AG10803 (cell line): ENCODE measurements at regions not wholly inside any gene's neighbourhood (a gene's known extent, or its start where the extent isn't known, plus 50 kb on each side); places are given as distances from the start of the nearest gene placed in this dataset.

Experiments used
- DNase-seq: peaks from one replicate; pipeline ENCODE4 v3.0.0; 2010; ENCODE audit warnings: low read depth
- H3K4me3 ChIP-seq: 2 replicates; pipeline ENCODE4 v1.5.1; 2011; ENCODE audit warnings: mild to moderate bottlenecking, low read length, control low read depth
- TF ChIP-seq, protein P1 (sequence below): conservative IDR thresholded peaks from 2 replicates; pipeline ENCODE4 v1.5.1; 2011; ENCODE audit warnings: mild to moderate bottlenecking, low read length, control low read depth, inconsistent platforms

DNA sequence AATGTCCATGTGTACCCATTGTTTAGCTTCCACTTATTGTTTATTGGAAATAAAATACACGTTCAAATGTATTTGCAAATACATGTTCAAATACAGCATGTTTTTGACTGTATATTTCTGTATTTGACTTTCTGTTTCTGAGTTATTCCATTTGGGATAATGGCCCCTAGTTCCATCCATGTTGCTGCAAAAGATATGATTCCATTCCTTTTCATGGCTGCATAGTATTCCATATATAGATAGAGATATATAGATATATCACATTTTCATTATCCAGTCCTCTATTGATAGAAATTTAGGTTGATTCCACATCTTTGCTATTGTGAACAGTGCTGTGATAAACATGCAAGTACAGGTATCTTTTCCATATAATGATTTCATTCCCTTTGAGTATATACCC lies 241.4 kb upstream of the SOX2 start:
- no peak overlapping the region for H3K4me3 ChIP-seq
- DNase-seq, result no peak
- TF ChIP-seq, protein P1, sequence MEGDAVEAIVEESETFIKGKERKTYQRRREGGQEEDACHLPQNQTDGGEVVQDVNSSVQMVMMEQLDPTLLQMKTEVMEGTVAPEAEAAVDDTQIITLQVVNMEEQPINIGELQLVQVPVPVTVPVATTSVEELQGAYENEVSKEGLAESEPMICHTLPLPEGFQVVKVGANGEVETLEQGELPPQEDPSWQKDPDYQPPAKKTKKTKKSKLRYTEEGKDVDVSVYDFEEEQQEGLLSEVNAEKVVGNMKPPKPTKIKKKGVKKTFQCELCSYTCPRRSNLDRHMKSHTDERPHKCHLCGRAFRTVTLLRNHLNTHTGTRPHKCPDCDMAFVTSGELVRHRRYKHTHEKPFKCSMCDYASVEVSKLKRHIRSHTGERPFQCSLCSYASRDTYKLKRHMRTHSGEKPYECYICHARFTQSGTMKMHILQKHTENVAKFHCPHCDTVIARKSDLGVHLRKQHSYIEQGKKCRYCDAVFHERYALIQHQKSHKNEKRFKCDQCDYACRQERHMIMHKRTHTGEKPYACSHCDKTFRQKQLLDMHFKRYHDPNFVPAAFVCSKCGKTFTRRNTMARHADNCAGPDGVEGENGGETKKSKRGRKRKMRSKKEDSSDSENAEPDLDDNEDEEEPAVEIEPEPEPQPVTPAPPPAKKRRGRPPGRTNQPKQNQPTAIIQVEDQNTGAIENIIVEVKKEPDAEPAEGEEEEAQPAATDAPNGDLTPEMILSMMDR, result no peak

DNA sequence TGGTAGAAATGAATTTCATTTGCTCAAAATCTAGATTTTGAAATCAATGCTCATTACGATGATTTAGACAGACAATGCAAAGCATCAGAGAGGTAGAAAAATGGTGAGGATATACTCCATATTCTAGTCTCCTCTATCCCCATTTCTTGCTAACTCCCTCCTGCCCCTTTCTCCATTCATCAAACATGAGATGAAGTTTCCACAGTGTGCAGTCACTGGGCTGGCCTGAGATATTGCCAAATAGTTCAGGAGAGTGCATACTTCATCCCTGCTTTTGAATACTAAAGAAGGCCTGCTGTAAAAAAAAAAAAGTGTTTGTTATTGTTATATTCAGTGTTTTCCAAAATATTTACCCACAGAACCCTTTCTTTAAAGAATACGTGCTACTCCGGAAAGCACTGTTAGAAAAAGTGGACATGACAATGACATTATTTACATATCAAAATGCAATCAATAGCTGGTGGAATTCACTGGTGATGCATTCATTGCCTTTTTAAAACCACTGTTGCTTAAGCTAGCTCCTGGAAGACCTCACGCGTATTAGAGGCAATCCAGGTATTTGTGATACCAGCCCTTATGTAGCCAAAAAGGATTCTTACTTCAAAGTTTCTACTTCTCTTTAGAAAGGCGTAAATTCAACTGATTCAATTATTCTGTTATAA lies 247.6 kb upstream of the SOX2 start:
- no peak overlapping the region for H3K4me3 ChIP-seq
- TF ChIP-seq, protein P1, result no peak
- DNase-seq, result no peak

DNA sequence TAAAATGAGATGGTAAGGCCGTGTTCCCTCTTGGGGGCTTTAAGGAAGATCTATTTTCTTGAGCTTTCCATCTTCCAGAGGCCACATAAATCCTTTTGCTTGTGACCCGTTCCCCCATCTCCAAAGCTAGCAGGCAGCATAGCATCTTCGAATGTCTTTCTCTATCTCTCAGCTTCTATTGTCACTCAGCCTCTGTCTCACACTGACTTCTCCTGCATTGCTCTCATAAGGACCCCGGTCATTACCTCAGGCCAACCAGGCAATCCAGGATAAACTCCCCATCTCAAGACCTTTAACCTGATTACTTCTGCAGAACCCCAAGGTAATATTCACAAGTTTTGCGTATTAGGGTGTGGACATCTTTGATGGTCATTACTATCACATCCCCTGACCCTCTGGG lies 250.3 kb upstream of the SOX2 start:
- no peak overlapping the region for H3K4me3 ChIP-seq
- no peak for DNase-seq
- TF ChIP-seq, protein P1, result no peak

DNA sequence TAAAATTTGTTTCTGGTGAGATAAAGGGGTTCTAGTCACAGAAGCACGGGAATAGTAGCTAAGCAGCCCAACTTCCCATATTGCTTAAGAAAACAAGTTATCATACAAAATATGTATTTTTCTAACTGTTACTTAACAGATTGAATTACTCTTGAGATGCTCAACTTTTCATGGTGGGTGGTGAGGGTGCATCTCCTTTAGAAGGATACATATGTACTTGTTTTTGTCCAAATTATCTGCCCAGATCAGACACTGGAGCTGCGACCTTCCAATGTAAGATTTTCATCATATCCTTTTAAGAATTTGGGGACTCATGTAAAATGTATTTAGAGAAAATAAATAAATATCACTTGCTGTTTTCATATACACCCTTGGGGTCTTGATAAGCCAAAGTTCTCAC lies 252.2 kb upstream of the SOX2 start:
- no peak for DNase-seq
- H3K4me3 ChIP-seq, result no peak overlapping the region
- TF ChIP-seq, protein P1, result no peak

DNA sequence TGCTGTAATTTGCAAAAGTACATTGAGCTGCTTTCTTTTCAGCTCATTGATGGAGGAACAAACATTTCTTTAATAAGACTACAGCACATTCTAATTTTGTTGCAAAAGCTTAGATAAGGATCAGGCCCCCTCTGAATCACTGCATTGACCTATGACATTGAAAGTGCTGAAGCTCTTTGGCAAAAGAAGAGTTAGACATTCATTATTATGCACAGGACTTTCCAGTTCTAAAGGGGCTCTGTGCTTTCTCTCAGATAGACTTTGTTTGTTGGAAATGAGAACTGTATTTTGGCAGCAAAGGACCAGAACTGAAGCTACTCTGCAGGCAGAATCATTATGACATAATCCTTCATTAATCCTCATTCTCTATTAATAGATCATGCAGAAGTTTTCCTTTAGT lies 252.9 kb upstream of the SOX2 start:
- no peak for DNase-seq
- TF ChIP-seq, protein P1, result no peak
- no peak overlapping the region for H3K4me3 ChIP-seq

DNA sequence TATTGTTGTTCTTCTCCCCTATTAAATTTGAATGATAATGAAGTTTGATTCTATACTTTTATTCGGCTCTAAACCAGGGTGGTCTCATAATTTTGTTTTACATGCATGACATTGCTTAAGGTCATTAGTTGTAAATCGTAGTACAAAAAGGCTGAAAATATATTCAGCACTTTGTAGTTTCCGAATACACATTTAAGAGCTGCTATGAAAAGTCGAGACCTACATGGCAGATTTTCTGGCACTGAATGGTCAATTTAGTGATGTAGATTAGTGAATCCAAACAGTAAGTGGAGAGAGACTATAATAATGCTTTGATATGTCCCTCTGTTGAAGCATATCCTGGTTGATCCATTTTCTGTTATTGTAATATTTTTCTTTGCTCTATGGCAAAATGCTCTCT lies 254.0 kb upstream of the SOX2 start:
- no peak for DNase-seq
- TF ChIP-seq, protein P1, result no peak
- no peak overlapping the region for H3K4me3 ChIP-seq

DNA sequence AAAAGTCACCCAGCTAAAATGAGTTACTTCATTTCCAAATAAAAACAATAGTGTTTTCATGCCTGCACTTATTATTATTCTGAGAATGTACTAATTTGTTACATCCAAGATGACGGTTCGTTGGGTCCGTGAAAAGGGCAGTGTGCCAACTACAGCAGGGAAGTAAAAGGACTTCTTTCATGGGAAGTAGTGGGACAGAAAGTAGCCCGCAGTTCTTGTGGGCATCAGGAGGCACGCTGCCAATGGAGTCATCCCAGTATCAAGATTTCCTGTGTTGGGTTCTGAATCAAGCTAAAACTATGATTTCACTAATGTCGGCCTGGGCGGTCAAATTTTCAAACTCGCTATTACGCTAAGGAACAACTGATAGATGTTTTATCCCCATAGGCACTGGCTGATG lies 254.5 kb upstream of the SOX2 start:
- TF ChIP-seq, protein P1, result no peak
- DNase-seq, result no peak
- H3K4me3 ChIP-seq, result no peak overlapping the region
